HG03095 (cell line): ENCODE measurements at regions not wholly inside any gene's neighbourhood (a gene's known extent, or its start where the extent isn't known, plus 50 kb on each side); places are given as distances from the start of the nearest gene placed in this dataset.
A peak's percentile ranks its signal among the peaks of the same experiment; 100 is the strongest.
"Not testable (repeated sequence)": the region's sequence is repeated elsewhere in the genome, so short reads cannot be mapped to it uniquely, and the experiment has no call there.

Experiments used
- ATAC-seq: cut with Tn5 transposase; IDR thresholded peaks from one replicate; pipeline ENCODE4 v1.9.1; 2021; ENCODE audit warnings: moderate library complexity; ENCODE audit not compliant: unreplicated experiment

DNA sequence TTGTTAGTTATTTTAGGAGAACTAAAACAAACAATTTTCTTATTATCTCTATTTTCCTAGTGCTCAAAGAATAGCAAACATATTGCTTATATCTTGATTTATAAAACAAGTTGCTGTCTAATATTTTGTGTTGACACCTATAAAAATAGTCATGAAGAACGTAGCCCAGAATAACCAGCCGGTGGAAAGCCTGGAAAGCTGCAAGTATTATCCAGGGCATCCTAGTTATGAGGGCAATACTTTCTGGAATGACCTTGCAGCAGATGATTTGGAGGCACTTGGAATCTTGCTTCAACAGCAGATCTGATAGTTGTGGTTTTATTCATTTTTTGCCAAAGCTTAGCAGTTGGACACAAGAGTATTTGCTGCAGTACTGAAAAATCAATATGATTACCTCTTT, 948.7 kb downstream of the LRFN5 start:
- ATAC-seq, result no peak

DNA sequence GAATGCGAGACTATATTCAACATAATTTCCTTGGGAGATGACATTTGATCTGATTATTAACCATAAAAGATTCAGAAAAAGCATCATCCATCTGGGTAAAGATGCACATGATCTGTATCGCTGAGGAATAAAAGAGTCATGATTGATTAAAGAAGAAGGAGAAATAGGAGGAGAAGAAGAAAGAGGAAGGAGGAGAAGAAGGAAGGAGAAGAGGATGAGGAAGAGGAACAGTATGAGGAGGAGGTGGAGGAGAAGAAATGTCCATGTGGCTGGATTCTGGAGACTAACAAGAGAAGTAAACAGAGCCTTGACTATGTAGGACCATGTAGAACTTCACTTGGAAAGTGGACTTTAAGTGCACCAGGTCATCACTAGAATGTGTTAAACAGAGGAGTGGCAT, 947.4 kb downstream of the LRFN5 start:
- no peak for ATAC-seq

DNA sequence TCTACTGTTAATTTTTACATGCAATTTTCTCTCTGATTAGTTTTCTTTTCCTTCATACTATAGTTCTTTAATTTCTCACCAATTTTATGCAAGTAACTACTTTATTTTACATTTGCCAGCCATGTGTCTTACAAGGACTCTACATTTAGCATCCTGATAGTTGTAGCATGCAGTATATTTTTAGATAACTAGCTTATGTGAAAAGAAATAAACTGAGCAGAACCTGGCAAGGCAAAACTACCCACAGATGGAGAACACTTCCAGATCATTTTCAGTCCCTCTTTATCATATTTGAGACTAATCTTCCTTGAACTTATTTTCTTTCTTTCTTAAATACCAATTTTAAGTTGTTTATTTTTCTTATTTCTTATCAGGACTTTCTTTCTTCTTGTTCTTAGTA, 943.6 kb downstream of the LRFN5 start:
- ATAC-seq, result no peak

DNA sequence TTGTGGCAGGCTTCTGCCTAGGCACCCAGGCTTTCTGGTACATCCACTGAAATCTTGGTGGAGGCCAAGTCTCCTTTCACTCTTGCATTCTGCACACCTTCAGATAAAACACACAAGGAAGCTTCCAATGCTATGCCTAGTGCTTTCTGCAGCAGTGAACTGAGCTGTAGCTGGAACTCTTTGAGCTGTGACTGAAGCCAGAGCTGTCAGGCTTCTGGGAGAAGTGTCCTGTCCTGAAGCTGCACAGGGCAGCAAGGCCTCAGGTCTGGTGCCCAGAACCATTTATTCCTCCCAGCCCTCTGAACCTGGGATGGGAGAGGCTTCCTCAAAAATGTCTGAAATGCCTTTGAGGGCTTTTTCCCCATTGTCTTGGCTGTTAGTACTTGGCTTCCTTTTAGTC, 941.7 kb downstream of the LRFN5 start:
- no peak for ATAC-seq

DNA sequence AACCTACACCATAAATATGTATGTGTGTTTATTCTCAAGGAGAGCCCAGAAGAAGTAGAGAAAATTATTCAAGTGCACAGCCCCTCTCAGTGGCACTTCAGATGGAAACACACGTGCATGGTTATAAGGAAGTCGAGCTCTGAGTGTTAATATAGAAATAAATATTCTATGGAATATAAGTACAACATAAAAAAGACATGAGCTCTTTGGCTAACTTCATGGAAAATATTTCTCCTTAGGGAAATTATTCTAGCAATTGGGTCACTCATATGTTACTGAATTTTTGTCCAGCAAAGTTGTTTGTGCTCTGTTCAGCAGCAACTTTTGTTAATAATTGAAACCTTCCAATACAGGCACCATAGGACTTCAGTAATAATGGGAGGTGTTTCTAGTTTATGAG, 939.0 kb downstream of the LRFN5 start:
- ATAC-seq, result no peak

DNA sequence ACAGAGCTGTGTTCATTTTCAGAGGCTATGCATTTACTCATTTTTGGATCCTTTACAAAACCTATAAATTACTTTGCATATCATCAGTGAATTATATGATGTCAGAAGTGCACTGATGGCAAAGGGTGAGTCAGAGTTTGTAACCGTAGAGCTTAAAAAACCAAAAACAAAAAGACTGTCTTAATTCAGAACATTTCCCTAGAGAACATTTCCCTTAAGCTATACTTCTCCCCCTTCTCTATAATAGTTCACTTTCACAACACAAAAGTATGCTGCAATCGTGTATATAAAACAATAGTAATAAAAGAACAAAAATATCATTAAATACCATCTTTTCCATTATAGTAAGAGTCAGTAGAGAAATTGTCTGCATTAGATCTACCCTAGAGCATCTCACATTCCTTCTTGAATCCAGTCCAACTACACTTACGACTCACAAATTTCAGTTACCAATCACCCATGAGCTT, 934.9 kb downstream of the LRFN5 start:
- ATAC-seq, result no peak

DNA sequence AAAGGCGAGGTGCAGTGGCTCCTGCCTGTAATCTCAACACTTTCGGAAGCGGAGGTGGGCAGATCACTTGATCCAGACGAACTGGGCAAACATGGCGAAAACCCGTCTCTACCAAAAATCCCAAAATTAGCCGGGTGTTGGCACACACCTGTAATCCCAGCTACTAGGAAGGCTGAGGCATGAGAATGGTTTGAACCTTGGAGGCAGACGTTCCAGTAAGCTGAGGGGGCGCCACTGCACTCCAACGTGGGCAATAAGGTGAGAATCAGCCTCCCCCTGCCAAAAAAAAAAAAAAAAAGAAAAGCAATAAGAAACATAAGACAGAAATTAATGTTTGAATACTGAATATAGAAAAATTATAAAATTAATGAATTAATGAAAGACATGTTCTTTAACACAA, 928.7 kb downstream of the LRFN5 start:
- ATAC-seq, result no peak

DNA sequence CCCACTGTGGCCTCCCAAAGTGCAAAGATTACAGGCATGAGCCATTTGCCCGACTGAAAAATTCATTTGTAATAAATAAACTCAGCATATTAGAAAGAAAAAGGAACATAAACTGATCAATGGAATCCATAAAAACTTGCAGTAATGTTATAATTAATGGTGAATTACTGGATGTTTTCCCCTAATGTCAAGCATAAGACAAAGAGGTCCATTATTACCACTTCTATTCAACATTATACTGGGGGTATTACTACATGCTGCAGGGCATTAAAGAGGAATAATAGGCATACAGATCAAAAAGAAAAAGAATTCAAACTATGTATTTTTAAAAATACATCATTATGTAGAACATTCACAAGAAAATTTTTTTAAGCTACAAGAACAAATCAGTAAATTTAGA, 926.8 kb downstream of the LRFN5 start:
- ATAC-seq, result no peak

DNA sequence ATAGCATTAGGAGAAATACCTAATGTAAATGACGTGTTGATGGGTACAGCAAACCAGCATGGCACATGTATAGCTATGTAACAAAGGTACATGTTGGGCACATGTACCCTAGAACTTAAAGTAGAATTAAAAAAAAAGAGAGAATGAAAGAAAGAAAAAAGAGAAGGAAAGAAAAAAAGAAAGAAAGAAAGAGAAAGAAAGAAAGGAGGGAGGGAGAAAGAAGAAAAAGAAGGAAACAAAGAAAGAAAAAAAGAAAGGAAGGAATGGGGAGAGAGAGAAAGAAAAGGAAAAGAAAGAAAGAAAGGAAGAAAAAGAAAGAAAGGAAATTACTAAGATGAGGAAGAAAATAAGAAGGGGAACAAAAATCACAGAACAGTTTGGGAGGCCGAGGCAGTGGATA, 925.5 kb downstream of the LRFN5 start:
- no peak for ATAC-seq

DNA sequence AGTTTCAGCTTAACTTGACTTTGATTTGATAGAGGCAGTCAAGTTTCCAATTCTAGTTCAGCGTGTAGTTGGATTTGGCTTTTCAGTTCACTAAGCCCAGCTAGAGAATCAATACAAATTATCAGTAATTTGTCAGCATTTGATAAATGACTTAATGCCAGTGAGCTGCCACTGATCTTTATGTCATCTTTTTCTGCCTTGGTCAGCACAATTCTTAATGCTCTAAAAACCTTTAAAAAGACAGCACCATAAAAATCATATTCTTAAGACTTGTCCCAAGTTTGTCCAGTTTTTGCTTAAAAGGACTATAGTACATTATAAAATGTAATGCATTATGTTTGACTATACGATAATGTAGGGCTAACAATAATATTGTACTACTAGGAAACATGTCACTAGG, 920.5 kb downstream of the LRFN5 start:
- ATAC-seq, result no peak

DNA sequence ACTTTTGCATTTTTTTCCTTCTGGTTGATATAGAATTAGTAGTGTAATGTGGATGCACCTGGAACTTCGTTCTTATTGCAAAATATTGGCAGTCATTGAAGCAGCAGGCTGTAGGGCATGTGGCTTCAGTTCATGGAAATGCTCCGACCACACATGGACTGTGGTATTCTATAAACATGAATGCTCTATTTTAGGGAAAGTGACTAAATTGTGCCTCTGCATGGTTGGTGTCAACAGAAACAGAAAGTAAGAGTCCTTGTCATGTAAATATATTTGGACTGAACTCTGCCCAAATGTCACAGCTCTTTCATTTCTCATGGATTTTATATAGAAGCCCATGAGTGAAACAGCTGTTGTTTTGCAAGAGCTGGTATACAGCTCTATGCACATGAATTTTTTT, 917.0 kb downstream of the LRFN5 start:
- peak; percentile 94 for ATAC-seq

DNA sequence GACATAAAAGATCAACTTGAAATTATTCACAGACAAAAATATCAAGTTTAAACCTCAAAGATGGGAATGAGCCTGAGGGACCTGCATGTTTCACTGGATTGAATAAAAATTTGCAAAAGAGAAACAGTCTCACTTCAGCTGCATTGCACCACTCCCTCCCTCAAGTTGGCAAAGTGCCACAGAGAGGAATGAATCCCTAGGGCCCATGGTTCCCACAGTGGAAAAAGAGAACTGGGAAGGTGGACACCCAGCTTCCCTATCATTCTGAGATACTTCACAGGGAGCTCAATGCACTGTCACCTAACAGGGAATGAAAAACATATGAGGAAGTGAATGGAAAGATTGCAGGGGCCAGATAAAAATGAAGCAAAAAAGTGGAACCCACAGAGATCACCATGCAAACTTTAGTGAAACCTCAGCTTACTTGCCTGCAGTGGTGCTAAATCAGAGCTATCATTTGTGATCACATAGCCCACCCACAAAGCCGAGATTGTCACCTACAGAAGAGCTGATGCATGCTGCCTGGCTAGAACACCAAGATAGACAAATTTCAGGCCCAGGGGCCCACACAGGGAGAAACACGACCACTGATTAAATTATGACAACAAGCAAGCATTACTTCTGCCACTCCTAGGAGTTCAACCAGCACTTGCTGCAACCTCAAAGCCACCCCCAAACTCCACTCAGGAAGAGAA, 911.3 kb downstream of the LRFN5 start:
- ATAC-seq, result no peak

DNA sequence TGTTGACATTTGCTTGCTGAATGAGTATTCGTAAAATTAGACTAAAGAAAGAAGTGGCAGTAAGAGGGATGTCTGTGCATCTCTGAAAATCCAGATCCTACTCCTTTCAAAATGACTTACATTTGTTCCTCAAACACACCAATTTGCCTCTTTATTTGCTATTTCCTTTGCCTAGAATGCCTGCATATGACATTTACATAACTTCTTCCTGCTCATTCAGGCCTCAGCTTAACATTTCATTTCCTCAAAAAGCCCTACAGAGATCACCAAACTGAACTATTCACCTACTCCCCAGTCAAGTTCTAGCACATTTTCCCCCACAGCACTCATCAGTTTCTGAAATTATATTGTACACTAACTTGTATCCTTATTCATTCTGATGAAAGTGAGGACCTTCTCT, 907.2 kb downstream of the LRFN5 start:
- ATAC-seq, result no peak

DNA sequence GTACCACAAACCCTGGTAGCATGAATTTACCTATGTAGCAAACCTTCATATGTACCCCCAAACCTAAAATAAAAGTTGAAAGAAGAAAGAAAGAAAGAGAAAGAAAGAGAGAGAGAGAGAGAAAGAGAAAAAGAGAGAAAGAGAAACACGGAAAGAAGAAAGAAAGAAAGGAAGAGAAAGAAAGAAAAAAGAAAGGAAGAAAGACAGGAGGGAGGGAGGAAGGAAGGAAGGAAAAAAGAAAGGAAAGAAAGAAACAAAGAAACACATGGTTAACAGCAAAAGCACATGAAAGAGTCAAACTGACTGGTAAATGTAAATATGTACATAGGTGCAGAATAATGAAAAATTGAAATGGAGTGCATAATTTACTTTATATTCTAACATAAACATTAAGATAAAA, 903.4 kb downstream of the LRFN5 start:
- ATAC-seq, result no peak

DNA sequence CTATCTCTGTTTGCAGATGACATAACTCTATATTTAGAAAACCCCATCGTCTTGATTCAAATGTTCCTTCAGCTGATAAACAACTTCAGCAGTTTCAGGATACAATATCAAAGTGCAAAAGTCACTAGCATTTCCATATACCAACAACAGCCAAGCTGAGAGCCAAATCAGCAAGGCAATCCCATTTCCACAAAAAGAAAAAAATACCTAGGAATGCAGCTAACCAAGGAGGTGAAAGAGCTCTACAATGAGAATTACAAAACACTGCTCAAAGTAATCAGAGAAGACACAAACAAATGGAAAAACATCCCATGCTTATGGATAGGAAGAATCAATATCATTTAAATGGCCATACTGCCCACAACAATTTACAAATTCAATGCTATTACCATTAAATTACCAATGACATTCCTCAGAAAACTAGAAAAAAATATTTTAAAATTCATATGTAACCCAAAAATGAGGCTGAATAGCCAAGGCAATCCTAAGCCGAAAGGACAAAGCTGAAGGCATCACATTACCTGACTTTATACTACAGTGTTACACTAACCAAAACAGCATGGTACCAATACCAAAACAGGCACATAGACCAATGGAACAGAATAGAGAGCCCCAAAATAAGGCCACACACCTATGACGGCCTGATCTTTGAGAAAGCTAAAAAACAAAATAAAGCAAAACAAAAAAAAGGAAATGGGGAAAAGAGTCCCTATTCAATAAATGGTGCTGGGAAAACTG, 901.7 kb downstream of the LRFN5 start:
- no peak for ATAC-seq

DNA sequence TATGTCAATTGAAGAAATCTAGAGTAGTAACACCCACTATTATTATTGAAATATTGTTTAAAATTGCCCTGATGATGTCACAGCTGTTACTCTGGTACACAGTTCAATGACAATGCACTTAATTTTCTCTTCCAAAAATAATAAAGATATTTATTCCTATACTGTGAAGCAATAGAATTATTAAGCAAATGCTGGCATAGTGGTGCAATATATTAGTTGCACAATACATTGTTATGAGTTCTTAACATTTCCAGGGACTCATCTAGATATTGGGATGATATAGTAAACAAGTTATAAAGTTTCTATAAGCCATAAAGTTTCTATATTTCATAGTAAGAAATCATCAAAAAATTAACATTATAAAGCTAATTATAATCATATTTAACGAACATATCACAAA, 897.8 kb downstream of the LRFN5 start:
- no peak for ATAC-seq

DNA sequence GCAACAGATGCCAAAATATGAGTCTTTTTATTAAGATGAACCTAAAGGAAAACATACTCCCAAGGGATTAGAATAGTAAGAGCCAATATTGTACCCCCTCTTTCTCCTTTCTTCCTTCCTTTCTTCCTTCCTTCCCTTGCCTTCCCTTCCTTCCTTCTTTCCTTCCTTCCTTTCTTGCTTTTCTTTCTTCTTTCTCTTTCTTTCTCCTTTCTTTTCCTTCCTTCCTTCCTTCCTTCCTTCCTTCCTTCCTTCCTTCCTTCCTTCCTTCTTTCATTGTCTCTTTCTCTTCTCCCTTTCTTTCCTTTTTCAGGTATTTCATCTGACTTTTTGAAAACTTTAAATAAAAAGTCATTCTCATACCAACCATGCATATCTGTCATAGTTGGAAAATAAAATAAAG, 892.5 kb downstream of the LRFN5 start:
- no peak for ATAC-seq

DNA sequence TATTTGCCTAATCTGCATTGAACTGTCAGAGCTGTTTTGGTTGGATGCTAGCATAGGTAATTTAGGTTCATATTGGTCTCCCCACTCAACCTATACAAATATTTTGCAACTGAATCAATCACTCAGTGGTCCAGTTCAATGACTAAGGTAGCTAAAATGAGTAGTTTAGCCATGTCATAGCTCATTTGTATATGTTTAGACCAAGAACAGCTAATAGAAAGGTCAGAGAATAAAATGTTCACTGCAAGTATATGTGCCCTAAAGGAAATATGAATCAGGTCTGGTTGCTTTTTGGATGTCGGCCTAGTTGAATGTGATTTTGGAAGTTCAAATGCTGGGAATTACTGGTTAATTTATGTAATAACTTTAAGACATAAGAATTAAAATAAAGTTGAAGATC, 883.9 kb downstream of the LRFN5 start:
- ATAC-seq, result no peak

DNA sequence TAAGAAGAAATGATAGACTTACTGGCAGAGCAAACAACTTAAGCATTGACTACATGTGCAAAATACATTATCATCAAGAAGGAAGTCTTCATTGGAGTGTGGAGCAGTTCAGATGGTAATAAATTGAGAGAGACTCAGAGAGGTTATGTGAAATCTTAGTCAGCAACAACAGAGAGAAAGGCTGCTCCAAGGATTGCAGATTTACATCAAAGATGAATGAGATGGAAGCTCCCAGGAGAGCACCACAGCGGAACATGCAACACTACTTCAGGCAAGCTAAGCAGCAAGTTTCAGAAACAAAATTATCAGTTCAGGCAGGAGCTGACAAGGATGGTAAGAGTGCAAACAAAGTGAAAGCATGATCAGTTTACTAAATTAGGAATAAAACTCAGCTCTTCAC, 882.3 kb downstream of the LRFN5 start:
- no peak for ATAC-seq

DNA sequence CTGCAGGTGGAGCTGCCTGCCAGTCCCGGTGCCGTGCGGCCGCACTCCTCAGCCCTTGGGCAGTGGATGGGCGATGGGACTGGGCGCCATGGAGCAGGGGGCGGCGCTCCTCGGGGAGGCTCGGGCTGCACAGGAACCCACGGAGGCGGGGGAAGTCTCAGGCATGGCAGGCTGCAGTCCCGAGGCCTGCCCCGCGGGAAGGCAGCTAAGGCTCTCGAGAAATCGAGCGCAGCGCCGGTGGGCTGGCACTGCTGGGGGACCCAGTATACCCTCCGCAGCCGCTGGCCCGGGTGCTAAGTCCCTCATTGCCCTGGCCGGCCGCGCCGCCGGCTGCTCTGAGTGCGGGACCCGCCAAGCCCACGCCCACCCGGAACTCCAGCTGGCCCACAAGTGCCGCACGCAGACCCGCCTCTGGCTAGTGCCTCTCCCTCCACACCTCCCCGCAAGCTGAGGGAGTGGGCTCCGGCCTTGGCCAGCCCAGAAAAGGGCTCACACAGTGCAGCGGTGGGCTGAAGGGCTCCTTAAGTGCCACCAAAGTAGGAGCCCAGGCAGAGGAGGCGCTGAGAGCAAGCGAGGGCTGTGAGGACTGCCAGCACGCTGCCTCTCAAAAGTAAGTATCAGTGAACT, 875.8 kb downstream of the LRFN5 start:
- not testable (repeated sequence) for ATAC-seq

DNA sequence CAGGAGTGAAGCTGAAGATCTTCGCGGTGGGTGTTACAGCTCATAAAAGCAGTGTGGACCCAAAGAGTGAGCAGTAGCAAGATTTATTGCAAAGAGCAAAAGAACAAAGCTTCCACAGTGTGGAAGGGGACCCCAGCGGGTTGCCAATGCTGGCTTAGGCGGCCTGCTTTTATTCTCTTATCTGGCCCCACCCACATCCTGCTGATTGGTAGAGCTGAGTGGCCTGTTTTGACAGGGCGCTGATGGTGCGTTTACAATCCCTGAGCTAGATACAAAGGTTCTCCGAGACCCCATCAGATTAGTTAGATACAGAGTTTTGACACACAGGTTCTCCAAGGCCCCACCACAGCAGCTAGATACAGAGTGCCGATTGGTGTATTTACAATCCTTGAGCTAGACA, 875.0 kb downstream of the LRFN5 start:
- not testable (repeated sequence) for ATAC-seq

DNA sequence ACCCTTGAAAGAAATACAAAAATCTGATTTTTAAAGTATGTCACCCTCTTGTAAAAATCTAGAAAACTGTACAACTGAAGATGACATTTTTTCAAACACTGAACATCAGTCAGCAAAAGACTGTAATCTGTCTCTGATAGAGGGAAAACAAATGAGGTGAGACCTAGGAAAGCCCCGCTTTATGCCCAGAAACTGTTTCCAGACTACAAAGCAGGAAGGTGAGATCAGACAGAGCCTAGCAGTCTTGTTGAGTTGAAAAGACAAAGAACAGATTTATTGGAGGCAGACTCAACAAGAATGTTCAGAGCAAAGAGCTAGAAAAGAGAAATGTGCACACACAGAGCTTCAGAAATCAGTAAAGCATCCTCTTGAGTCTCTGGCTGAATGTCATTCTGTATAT, 873.6 kb downstream of the LRFN5 start:
- ATAC-seq, result no peak
